Hematopoietic multipotent progenitor cell treated with erythropoietin and hydrocortisone succinate and interleukin-3 and kit ligand, for 17 days (in vitro differentiated cells): ENCODE measurements at regions not wholly inside any gene's neighbourhood (a gene's known extent, or its start where the extent isn't known, plus 50 kb on each side); places are given as distances from the start of the nearest gene placed in this dataset.
"Not testable (repeated sequence)": the region's sequence is repeated elsewhere in the genome, so short reads cannot be mapped to it uniquely, and the experiment has no call there.

Source experiments
- DNase-seq: peaks from one replicate; pipeline ENCODE4 v3.0.0-alpha.2; 2015; ENCODE audit warnings: low spot score

- no peak for DNase-seq
These were observed 115.3 kb downstream of the NPIPB5 start for GRCh38 chr16:22625967-22626366.

DNA sequence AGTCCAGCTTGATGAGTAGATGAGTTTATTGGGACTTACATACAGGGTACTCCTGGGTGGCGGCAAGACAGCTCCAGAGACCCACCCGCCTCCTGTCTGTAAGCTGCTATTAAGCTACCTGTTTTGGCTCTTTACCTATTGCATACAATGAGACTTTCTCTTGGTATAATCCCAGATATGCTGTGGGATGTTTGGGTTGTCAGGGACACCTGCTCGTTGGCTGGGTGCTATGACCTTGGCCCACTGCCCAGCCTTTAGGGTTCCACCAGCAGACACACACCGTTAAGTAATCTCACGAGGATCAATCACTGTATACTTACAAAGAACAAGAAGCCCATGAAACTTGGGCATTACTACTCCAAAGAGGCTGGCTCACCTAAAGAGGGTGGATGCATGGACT, 116.4 kb downstream of the NPIPB5 start:
- no peak for DNase-seq

- no peak for DNase-seq
These were observed 118.3 kb downstream of the NPIPB5 start for GRCh38 chr16:22628994-22629393.

GRCh38 chr16:22630242-22630641, 119.6 kb downstream of the NPIPB5 start:
- DNase-seq, result no peak

- no peak for DNase-seq
These were observed 120.6 kb downstream of the NPIPB5 start for GRCh38 chr16:22631264-22631663.

GRCh38 chr16:22632606-22633005, 121.9 kb downstream of the NPIPB5 start:
- DNase-seq, result no peak

GRCh38 chr16:22633280-22633679, 122.6 kb downstream of the NPIPB5 start:
- no peak for DNase-seq

DNA sequence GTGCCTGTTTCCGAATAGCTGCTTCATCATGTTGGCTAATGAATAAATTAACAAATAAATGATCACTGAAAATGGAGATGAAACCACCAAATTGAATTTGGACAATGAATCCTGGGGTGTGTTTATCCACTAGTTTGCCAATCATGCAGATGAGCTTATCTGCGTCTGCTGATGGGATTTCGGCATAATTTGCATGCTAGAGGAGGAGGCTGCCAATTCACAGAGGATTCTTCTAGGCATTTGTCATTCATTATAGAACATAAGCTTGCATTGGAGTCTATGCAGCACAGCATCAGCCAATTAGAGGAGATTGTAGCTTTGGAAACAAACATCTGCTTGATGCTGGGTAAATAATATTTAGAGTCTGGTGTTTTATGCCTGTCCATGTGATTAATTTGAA, 123.1 kb downstream of the NPIPB5 start:
- DNase-seq, result no peak

DNA sequence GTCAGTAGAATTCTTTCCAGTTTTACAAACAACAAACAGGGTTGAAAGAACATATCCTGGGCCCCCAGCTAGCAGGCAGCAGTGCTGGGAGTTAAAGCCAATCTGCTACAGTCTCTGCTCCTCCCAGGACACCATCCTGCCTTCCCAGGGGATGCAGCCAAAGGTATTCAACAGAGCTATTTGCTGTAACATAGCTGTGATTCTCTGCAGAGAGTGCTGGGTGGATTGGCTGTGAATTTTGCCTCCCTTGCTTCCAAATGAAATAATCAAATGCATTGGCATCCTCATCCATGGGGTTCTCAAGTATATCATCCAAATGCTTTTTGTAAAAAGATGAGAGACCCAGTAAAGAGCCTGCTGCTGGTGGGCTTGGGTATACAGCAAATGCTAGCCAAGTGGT, 124.3 kb downstream of the NPIPB5 start:
- no peak for DNase-seq

- no peak for DNase-seq
These were observed 124.7 kb downstream of the NPIPB5 start for GRCh38 chr16:22635357-22635761.

DNA sequence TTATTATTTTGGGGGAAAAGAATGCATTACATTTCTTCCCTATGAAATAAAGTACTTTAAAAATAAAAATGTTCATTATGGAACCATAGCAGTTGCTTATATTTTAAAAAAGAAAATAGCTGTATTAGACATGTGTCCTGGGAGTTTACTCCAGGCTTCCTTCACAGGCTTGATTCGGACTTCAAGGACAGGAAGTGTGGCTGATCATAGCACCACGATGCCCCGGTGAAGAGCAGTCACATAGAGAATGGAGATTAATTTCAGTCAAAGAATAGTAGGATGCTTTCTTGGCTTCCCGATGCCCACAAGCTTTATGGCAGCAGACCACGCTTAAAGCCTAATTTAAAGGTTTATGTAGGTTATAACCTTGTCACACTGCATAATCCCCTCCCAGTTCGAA, 125.1 kb downstream of the NPIPB5 start:
- DNase-seq, result no peak

- DNase-seq, result no peak
These were observed 127.9 kb downstream of the NPIPB5 start for GRCh38 chr16:22638393-22639206.

- no peak for DNase-seq
These were observed 130.5 kb downstream of the NPIPB5 start for GRCh38 chr16:22641131-22641628.

DNA sequence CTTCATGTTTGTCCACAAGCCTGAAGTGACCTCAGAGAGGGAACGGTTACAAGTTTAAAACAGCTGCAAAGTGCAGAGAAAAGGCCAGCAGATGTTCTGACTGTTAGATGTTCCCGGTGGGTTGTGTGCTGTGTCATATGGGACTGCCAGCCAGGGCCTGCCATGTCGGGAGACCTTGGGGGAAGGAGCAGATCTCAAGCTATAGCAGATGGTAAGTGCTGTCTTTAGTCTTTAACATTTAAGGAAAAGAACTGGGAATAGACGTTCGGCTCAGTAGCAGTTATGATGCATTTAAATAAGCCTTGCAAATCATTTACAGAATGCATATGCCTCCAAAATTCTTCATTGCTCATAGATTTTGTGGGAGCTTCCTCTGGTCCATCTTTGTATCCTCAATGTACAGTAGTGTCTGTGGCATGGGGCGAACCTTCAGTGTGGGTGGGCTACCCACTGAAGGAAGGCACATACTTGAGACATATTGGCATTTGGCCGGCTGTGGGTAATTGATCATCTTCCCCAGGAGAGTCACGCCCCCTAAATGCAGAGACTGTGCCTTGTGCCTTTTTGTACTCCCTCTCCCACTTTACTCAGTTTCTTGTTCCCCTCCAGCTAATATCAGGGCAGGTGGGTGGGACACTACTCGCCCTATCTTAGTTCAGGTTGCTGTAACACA, 131.9 kb downstream of the NPIPB5 start:
- DNase-seq, result no peak

DNA sequence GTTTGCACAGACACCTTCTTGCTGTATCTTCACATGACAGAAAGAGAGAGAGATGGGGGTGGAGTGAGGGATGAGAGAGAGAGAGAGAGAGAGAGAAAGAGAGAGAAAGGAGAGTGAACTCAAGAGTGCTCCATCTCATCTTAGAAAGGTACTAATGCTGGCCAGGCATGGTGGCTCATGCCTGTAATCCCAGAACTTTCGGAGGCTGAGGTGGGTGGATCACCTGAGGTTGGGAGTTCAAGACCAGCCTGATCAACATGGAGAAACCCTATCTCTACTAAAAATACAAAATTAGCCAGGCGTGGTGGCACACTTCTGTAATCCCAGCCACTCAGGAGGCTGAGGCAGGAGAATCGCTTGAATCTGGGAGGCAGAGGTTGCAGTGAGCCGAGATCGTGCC, 132.5 kb downstream of the NPIPB5 start:
- DNase-seq, result not testable (repeated sequence)

DNA sequence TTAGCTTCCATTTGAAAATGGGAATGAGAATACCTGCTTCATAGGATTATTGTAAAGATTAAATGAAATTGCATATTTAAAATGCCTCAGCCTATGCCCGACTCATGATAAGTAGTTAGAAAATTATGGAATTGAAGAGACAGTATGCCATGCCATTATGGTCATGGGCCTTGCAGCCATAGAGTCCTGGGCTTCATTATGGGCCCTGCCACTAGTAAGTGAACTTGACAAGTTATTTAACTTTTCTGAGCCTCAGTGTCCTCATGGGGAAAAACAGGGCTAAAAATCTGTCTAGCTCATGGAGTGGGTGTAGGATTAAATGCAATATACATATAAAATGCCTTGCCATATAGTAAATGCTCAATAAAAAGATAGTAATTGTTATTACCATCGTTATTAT, 133.2 kb downstream of the NPIPB5 start:
- DNase-seq, result no peak

GRCh38 chr16:22645868-22646267, 135.2 kb downstream of the NPIPB5 start:
- DNase-seq, result no peak

DNA sequence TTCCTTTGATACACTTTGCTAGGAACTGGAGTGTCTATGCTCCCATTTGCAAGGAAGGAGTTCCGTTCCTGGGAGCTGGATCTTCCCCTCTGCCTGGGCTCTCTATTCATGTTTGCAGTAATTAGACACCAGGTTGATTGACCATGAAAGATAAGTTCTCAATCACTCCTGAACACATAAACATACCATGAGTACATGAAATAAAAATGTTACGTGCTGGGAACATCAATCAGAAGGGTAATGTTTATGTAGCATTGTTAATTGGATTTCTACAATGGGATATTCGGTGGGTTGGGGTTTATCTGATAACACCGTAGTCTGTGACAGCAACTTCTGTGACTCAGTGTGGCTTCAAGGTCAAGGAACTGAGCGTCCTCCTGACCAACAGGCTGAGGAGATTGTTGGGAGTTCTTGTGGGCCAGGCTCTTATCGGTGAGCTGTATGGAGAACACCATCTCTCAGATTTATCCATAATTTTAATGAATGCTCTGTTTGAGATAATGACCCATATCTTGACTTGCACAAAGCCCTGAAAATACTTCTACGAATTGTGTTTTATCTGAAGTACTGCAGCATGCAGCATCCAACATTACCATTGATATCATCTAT, 136.4 kb downstream of the NPIPB5 start:
- DNase-seq, result no peak

DNA sequence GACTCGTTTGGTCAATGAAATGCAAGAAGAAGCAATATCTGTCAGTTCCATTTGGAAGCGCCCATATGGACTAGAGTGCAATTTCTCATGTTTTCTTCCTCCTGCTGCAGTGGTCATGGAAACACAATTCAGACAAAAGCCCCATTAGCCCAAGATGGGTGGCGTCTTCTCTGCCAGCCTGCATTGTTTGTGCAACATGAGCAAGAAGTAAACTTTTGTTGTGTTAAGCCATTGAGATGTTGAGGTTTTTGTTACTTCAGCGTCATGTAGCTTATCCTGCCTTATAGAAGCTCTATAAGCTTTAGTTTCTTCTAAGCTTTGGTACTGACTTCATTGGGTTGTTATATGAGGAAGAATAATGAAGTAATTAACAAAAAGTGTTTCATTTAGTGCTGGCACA, 137.4 kb downstream of the NPIPB5 start:
- no peak for DNase-seq

DNA sequence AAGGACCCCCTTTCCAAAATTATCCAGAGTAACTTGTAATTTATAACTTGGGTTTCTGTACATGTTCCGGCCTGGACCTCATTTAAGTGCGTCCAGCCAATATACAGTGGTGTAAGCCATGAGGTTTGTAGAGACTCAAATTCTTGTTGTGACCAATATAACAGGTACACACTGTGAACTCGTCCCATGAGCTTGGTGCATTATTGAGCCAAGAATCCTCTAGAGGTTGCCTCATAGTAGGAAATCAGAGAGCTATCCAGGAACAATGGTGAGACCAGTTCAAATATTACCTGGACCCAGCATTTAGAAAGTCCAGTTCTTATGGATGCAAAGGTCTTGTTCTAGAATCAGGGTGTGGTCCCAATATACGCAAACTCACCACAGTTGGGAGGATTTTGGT, 138.2 kb downstream of the NPIPB5 start:
- no peak for DNase-seq

GRCh38 chr16:22651111-22651817, 140.6 kb downstream of the NPIPB5 start:
- DNase-seq, result not testable (repeated sequence)

DNA sequence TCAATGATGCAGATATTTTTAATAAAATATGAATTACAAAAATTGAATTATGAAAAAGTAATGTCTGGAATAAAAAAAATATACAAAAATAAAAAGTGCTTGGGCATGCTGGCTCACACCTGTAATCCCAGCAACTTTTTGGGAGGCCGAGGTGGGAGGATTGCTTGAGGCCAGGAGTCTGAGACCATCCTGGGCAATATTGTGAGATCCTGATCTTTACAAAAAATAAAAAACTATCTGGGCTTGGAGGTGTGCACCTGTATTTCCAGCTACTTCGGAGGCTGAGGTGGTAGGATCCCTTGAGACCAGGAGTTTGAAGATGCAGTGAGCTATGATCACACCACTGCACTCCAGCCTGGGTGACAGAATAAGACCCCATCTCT, 141.8 kb downstream of the NPIPB5 start:
- no peak for DNase-seq
